BJ (cell line): ENCODE measurements at regions not wholly inside any gene's neighbourhood (a gene's known extent, or its start where the extent isn't known, plus 50 kb on each side); places are given as distances from the start of the nearest gene placed in this dataset.

Source experiments
- CTCF ChIA-PET: fragments of 350-600 bp; formaldehyde crosslinking; extraction: SDS; loops from one replicate; lab custom pipeline; 2021; ENCODE audit warnings: antibody characterized with exemption, inconsistent platforms; lab: Yijun Ruan, JAX
- POLR2A ChIA-PET: fragments of 300-600 bp; sonication (Branson Sonifier 250); formaldehyde crosslinking; extraction: SDS; loops from one replicate; lab custom pipeline; 2021; ENCODE audit warnings: antibody characterized with exemption; lab: Charles Lee
- DNase-seq: peaks from one replicate; pipeline ENCODE4 v3.0.0-alpha.2; 2011; ENCODE audit warnings: low read depth
- H3K27me3 ChIP-seq: 2 replicates; pipeline ENCODE4 v1.6.0; 2011; ENCODE audit warnings: low read length; ENCODE audit not compliant: control insufficient read depth, insufficient read depth
- H3K36me3 ChIP-seq: 2 replicates; pipeline ENCODE4 v1.5.1; 2011; ENCODE audit warnings: low read length; ENCODE audit not compliant: control insufficient read depth, insufficient read depth
- H3K4me3 ChIP-seq: 2 replicates; pipeline ENCODE4 v1.5.1; 2011; ENCODE audit warnings: low read depth, mild to moderate bottlenecking, control low read depth, low read length
- CTCF ChIP-seq: IDR thresholded peaks from 2 replicates; pipeline ENCODE4 v1.5.1; 2011; ENCODE audit warnings: low read depth, mild to moderate bottlenecking, control low read depth, inconsistent platforms, low read length, moderate library complexity; ENCODE audit not compliant: insufficient read depth

GRCh38 chr22:27436591-27436990, 365.0 kb downstream of the MN1 start:
- ChIA-PET POLR2A (no interaction called here), CTCF (no interaction called here)
- no peaks in the 10 kb centered on the region for H3K36me3 ChIP-seq
- H3K27me3 ChIP-seq = peaks cover 3% of the 10 kb centered on the region; the same call in 1 of the 2 replicates
- DNase-seq = no peak
- no peak overlapping the region for H3K4me3 ChIP-seq
- TF ChIP-seq CTCF = no peak

- H3K36me3 ChIP-seq = no peaks in the 10 kb centered on the region
- CTCF ChIA-PET = no interaction called here
- no peak overlapping the region for H3K4me3 ChIP-seq
- H3K27me3 ChIP-seq = peaks cover 3% of the 10 kb centered on the region; the same call in 1 of the 2 replicates
- no peak for TF ChIP-seq CTCF
- no peak for DNase-seq
- POLR2A ChIA-PET = no interaction called here
Measured at GRCh38 chr22:27437570-27437969, 364.0 kb downstream of the MN1 start.

- TF ChIP-seq CTCF = no peak
Measured at GRCh38 chr22:27438271-27438980, 363.1 kb downstream of the MN1 start.

GRCh38 chr22:27439131-27439530, 362.4 kb downstream of the MN1 start:
- CTCF ChIA-PET = no interaction called here

More at GRCh38 chr22:27438271-27438980, 363.1 kb downstream of the MN1 start:
- peaks cover 3% of the 10 kb centered on the region; the same call in 1 of the 2 replicates for H3K27me3 ChIP-seq
- no peak for DNase-seq
- H3K4me3 ChIP-seq = no peak overlapping the region
- CTCF ChIA-PET = interaction anchor here (0.7 to 0.8 kb wide), 2 partner anchors 19 to 367 kb away, joined by 3 read pairs; no protein-coding TSS in a partner anchor
- POLR2A ChIA-PET = no interaction called here
- H3K36me3 ChIP-seq = no peaks in the 10 kb centered on the region

More at GRCh38 chr22:27439131-27439530, 362.4 kb downstream of the MN1 start:
- POLR2A ChIA-PET = no interaction called here
- no peak overlapping the region for H3K4me3 ChIP-seq
- peaks cover 7% of the 10 kb centered on the region for H3K27me3 ChIP-seq
- no peak for TF ChIP-seq CTCF
- no peak for DNase-seq
- H3K36me3 ChIP-seq = no peaks in the 10 kb centered on the region
